ENCODE measurements at regions not wholly inside any gene's neighbourhood (a gene's known extent, or its start where the extent isn't known, plus 50 kb on each side); places are given as distances from the start of the nearest gene placed in this dataset.

DNA sequence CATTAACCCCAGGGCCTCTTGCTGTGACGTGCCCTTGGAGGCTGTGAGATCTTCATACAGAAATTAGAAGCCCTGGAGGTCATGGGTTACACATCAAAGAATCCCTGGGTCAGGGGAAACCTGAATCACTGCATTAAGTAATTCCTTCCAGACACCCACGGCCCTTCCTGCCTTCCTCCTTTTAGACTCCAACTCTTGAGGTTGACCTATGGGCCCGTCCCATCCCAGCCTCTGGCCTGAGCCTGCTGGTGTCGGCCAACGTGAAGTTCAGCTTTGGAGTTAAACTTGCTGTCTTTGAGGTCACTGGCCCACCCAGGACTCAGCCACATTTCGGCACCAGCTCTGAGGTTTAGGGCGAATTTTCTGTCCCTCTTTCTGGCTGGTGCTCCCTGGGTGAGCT lies 198.3 kb downstream of the ACKR3 start:
- TF ChIP-seq, protein P1, sequence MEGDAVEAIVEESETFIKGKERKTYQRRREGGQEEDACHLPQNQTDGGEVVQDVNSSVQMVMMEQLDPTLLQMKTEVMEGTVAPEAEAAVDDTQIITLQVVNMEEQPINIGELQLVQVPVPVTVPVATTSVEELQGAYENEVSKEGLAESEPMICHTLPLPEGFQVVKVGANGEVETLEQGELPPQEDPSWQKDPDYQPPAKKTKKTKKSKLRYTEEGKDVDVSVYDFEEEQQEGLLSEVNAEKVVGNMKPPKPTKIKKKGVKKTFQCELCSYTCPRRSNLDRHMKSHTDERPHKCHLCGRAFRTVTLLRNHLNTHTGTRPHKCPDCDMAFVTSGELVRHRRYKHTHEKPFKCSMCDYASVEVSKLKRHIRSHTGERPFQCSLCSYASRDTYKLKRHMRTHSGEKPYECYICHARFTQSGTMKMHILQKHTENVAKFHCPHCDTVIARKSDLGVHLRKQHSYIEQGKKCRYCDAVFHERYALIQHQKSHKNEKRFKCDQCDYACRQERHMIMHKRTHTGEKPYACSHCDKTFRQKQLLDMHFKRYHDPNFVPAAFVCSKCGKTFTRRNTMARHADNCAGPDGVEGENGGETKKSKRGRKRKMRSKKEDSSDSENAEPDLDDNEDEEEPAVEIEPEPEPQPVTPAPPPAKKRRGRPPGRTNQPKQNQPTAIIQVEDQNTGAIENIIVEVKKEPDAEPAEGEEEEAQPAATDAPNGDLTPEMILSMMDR (IDR thresholded peaks at IDR 0.05), result no peak
- Histone ChIP-seq H3K27ac (no peak overlapping the region), H3K4me3 (no peak overlapping the region)
- DNase-seq (ENCODE audit: low spot score), result no peak

DNA sequence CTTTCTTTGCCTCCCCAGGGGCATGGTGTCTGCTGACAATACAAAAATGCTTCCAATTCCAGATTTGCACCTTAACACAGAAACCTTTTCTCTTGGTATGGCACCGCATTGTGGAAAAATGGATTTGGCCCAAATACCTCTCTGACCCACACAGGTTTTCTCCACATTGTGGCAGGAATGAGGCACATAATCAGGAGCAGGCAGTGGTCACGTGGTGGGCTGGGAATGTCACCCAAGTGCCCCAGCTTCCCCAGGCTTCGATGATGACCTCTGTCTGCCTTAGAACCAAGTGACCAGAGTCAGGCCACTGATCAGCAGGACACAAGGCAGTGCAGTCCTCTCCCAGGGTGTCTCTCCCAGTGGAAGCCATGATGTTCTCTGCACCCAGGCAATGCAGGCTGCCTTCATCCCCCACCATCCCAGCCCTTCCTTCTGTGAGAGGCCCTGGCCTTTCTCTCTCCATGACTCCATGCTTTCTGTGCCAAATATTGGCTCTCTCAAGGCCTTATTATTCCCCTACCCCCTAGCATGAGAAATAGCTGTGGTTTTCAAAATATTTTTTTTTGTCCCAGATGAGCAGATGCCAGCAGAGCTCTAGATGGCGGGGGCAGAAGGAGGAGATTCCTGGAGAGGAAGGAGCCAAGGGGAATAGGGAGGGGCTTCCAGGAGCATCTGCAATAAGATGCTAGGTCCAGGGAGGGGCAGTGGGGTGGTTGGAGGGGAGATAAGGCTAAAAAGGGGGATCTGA lies 198.9 kb downstream of the ACKR3 start:
- Histone ChIP-seq H3K4me3 (no peak overlapping the region), H3K27ac (no peak overlapping the region)
- no peak for DNase-seq (ENCODE audit: low spot score)
- TF ChIP-seq, protein P1 (IDR thresholded peaks at IDR 0.05), result no peak

DNA sequence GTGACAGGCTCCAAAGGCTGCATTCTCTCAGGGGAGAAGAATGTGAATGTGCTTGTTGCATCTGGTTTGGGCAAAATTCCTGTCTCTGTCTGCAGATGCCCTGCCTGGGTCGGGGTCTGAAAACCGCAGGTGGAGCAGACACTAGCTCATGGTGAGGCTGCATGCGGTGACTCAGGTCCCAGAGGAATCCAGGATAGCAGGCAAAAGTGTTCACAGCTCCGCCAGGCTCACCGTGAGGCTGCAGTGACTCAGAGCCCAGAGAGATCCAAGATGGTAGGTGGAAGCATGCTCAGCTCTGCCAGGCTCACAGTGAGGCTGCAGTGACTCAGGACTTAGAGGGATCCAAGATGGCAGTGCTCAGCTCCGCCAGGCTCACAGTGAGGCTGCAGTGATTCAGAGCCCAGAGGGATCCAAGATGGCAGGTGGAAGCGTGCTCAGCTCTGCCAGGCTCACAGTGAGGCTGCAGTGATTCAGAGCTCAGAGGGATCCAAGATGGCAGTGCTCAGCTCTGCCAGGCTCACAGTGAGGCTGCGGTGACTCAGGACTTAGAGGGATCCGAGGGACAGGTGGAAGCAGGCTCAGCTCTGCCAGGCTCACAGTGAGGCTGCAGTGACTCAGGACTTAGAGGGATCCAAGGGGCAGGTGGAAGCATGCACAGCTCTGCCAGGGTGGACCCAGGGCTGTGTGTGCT lies 200.5 kb downstream of the ACKR3 start:
- TF ChIP-seq, protein P1 (IDR thresholded peaks at IDR 0.05), result no peak
- no peak overlapping the region for H3K27ac ChIP-seq
- no peak for DNase-seq (ENCODE audit: low spot score)

DNA sequence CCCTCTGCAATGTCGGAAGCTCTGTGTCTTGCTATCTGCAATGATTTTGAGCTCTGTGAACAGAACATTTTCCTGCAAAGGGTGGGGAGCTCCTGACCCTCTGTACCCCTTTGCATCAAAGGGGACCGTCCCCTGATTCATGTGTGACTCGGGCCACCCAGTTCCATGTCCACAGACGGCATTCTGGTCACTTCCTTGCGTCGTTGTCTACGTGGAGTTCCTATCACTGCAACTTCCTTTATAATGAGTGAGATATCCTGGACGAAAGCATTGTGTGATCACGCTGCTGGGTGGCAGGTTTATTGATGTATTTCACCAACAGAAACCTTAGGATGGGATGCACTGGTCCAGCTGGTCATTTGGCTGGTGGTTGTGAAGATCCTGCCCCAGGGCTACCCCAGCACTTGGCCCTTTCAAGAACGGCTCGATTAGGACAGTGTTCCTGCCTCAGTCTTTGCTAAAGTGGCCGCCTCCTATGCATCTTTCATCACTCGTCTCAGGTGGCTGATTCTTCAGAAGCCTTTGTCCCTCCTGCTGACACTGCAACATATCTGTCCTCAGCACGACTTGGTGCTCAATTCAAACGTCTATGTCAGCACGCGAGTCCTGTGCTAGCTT lies 202.7 kb downstream of the ACKR3 start:
- DNase-seq (ENCODE audit: low spot score), result no peak

More for the DNA sequence above, 200.5 kb downstream of the ACKR3 start:
- no peak overlapping the region for H3K4me3 ChIP-seq

DNA sequence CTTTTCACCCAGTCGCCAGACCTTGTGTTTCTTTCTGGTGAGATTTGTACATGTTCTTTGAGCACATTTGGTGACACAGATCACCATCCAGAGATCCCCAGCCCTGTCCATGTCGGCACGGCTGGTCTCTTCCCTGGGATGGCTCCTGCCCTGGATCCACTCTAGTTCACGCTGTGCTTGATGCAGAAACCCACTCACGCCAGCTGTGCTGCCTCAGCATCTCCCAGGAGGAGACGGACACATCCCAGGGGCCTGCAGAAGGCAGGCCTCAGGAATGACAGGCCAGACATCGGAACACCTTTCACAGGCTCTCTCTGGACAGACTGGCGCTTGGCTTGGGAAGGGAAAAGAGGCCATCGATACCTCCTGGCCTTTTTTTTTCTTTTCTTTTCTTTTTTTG lies 203.6 kb downstream of the ACKR3 start:
- TF ChIP-seq, protein P1 (IDR thresholded peaks at IDR 0.05), result no peak
- Histone ChIP-seq H3K27ac (no peak overlapping the region), H3K4me3 (no peak overlapping the region)
- DNase-seq (ENCODE audit: low spot score), result no peak

More for the DNA sequence above, 202.7 kb downstream of the ACKR3 start:
- no peak overlapping the region for H3K4me3 ChIP-seq
- TF ChIP-seq, protein P1 (IDR thresholded peaks at IDR 0.05), result no peak
- H3K27ac ChIP-seq, result no peak overlapping the region

DNA sequence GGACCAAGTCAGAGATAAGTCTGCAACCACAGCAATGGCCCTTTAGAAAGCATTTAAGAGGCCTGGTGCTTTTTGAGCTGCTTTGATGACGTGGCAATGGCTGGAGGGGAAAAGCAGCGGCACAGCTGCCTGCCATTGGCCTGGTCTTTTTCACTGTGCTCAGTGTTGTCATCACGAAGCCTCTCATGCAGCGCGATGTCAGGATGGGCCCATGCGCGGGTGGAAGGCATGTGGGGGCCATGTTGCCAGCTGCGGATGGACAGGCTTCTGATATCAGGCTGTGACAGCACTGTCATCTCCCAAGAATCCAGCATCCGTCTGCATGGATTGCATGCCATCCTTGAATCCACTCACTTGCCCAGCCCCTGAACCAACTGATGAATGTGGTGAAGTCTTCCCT lies 204.5 kb downstream of the ACKR3 start:
- Histone ChIP-seq H3K4me3 (no peak overlapping the region), H3K27ac (no peak overlapping the region)
- TF ChIP-seq, protein P1 (IDR thresholded peaks at IDR 0.05), result no peak
- DNase-seq (ENCODE audit: low spot score), result no peak
